ENCODE measurements at regions not wholly inside any gene's neighbourhood (a gene's known extent, or its start where the extent isn't known, plus 50 kb on each side); places are given as distances from the start of the nearest gene placed in this dataset.

GRCh38 chr11:92423115-92424034, 198.8 kb downstream of the FAT3 start:
- TF ChIP-seq CTCF (IDR thresholded peaks at IDR 0.05): no peak
- no peak for DNase-seq
- H3K9me3 Mint-ChIP-seq: peaks cover 3% of the 10 kb centered on the region
- intact Hi-C loops (cut with micrococcal nuclease): no loop called here
- CTCF ChIA-PET: no interaction called here
- peaks cover 8% of the 10 kb centered on the region for H3K4me1 Mint-ChIP-seq
- H3K36me3 Mint-ChIP-seq (ENCODE audit: low read depth): no peaks in the 10 kb centered on the region
- no peak overlapping the region for H3K27ac Mint-ChIP-seq
- no peaks in the 10 kb centered on the region for H3K27me3 Mint-ChIP-seq
- POLR2A ChIA-PET: no interaction called here
- ATAC-seq (ENCODE audit: low read depth): no peak
- H3K4me3 Mint-ChIP-seq: no peak overlapping the region

- no peak overlapping the region for H3K4me3 Mint-ChIP-seq
- no peak for DNase-seq
- TF ChIP-seq CTCF (IDR thresholded peaks at IDR 0.05): no peak
- H3K27me3 Mint-ChIP-seq: no peaks in the 10 kb centered on the region
- no peaks in the 10 kb centered on the region for H3K36me3 Mint-ChIP-seq (ENCODE audit: low read depth)
- no peak for ATAC-seq (ENCODE audit: low read depth)
- H3K27ac Mint-ChIP-seq: no peak overlapping the region
- ChIA-PET CTCF (no interaction called here), POLR2A (no interaction called here)
- H3K9me3 Mint-ChIP-seq: peaks cover 3% of the 10 kb centered on the region
- peaks cover 8% of the 10 kb centered on the region for H3K4me1 Mint-ChIP-seq
- intact Hi-C loops (cut with micrococcal nuclease): no loop called here
These were observed 199.7 kb downstream of the FAT3 start for GRCh38 chr11:92424281-92424680.

GRCh38 chr11:92425127-92425526, 200.5 kb downstream of the FAT3 start:
- intact Hi-C loops (cut with micrococcal nuclease): no loop called here
- DNase-seq (no peak), ATAC-seq (ENCODE audit: low read depth) (peak; percentile 21)
- Mint-ChIP-seq H3K27ac (no peak overlapping the region), H3K27me3 (no peaks in the 10 kb centered on the region), H3K4me1 (peaks cover 8% of the 10 kb centered on the region), H3K36me3 (ENCODE audit: low read depth) (no peaks in the 10 kb centered on the region), H3K4me3 (no peak overlapping the region), H3K9me3 (peaks cover 7% of the 10 kb centered on the region)
- TF ChIP-seq CTCF (IDR thresholded peaks at IDR 0.05): no peak
- CTCF ChIA-PET: no interaction called here
- POLR2A ChIA-PET: no interaction called here

GRCh38 chr11:92432515-92432914, 207.9 kb downstream of the FAT3 start:
- DNase-seq (no peak), ATAC-seq (ENCODE audit: low read depth) (no peak)
- intact Hi-C loops (cut with micrococcal nuclease): no loop called here
- Mint-ChIP-seq H3K27ac (no peak overlapping the region), H3K4me3 (no peak overlapping the region), H3K36me3 (ENCODE audit: low read depth) (no peaks in the 10 kb centered on the region), H3K4me1 (no peaks in the 10 kb centered on the region), H3K9me3 (peaks cover 5% of the 10 kb centered on the region), H3K27me3 (no peaks in the 10 kb centered on the region)
- POLR2A ChIA-PET: no interaction called here
- CTCF ChIA-PET: no interaction called here
- no peak for TF ChIP-seq CTCF (IDR thresholded peaks at IDR 0.05)

- no peak for TF ChIP-seq CTCF (IDR thresholded peaks at IDR 0.05)
- no peak overlapping the region for H3K4me3 Mint-ChIP-seq
- ChIA-PET POLR2A (no interaction called here), CTCF (no interaction called here)
- no peaks in the 10 kb centered on the region for H3K36me3 Mint-ChIP-seq (ENCODE audit: low read depth)
- H3K9me3 Mint-ChIP-seq: no peaks in the 10 kb centered on the region
- H3K27me3 Mint-ChIP-seq: no peaks in the 10 kb centered on the region
- H3K27ac Mint-ChIP-seq: no peak overlapping the region
- ATAC-seq (ENCODE audit: low read depth): no peak
- no peaks in the 10 kb centered on the region for H3K4me1 Mint-ChIP-seq
- intact Hi-C loops (cut with micrococcal nuclease): no loop called here
- DNase-seq: no peak
These were observed 211.7 kb downstream of the FAT3 start for GRCh38 chr11:92436034-92436920.

Measured in activated B cell treated with CpG ODN at 0.5 μM for 24 hours (primary cell).